ENCODE measurements at regions not wholly inside any gene's neighbourhood (a gene's known extent, or its start where the extent isn't known, plus 50 kb on each side); places are given as distances from the start of the nearest gene placed in this dataset.

DNA sequence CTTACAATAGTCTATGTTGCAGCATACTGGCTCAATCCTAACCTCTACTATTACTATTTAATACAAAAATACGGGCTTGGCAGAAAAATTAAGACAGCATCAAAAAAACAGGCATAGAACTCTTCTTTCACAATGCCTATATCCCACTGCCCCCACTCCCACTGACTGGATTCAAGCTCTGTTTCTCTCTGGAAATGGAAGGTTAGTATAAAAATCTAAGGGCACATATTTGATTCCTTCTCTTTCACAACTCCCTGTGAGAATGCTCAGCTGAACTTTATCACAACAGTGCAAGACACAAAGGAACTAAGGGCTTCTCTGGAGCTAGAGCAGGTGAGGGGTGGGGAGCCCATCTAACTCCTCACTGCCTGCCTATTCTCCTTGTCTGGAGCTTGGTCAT, 258.4 kb upstream of the FAM83B start:
- no peak overlapping the region for H3K27ac ChIP-seq
- TF ChIP-seq, protein P1, sequence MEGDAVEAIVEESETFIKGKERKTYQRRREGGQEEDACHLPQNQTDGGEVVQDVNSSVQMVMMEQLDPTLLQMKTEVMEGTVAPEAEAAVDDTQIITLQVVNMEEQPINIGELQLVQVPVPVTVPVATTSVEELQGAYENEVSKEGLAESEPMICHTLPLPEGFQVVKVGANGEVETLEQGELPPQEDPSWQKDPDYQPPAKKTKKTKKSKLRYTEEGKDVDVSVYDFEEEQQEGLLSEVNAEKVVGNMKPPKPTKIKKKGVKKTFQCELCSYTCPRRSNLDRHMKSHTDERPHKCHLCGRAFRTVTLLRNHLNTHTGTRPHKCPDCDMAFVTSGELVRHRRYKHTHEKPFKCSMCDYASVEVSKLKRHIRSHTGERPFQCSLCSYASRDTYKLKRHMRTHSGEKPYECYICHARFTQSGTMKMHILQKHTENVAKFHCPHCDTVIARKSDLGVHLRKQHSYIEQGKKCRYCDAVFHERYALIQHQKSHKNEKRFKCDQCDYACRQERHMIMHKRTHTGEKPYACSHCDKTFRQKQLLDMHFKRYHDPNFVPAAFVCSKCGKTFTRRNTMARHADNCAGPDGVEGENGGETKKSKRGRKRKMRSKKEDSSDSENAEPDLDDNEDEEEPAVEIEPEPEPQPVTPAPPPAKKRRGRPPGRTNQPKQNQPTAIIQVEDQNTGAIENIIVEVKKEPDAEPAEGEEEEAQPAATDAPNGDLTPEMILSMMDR (conservative IDR thresholded peaks at IDR 0.05) = no peak

DNA sequence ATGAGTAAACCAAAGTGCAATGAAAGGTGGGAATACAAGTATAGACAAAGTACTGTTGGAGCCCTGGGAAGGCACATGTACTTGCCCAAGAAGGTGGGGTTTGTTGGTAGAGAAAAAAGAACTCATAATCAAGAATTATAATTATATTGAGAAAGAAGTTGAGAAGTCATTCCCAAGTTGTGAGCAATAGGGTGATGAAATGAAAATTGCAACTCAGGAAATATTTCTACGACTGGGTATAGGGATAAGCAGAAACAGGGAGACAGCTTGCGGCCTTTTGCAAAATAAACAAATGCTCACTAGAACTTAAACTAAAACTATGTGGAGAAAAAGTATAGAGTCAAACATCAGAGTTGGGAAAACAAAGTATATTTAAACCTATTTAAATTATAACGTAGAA, 250.7 kb upstream of the FAM83B start:
- TF ChIP-seq, protein P1 (conservative IDR thresholded peaks at IDR 0.05) = no peak
- no peak overlapping the region for H3K27ac ChIP-seq

DNA sequence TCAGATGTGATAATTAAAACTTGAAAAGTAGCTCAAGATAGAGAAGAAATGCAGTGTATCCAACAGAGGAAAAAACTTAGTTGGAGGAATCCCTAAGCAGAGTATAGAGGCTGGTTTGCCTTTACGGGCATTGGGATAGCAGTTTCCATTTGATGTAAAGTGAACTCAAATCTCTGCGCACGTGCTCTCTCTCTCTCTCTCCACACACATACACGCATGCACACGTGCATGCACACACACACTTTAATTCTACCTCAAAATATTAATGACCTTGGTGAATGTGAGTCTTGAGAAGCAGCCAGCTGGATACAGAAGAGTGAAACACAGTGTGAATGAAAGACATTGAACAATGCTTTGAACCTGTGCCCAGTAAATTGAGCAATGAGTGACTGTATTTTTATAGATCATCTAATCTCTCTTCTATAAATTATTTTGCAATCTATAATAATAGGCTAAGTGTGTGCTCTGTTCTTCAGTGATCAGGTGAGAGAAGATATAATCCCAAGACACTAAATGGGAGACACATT, 247.7 kb upstream of the FAM83B start:
- H3K27ac ChIP-seq = no peak overlapping the region
- TF ChIP-seq, protein P1 (conservative IDR thresholded peaks at IDR 0.05) = no peak

DNA sequence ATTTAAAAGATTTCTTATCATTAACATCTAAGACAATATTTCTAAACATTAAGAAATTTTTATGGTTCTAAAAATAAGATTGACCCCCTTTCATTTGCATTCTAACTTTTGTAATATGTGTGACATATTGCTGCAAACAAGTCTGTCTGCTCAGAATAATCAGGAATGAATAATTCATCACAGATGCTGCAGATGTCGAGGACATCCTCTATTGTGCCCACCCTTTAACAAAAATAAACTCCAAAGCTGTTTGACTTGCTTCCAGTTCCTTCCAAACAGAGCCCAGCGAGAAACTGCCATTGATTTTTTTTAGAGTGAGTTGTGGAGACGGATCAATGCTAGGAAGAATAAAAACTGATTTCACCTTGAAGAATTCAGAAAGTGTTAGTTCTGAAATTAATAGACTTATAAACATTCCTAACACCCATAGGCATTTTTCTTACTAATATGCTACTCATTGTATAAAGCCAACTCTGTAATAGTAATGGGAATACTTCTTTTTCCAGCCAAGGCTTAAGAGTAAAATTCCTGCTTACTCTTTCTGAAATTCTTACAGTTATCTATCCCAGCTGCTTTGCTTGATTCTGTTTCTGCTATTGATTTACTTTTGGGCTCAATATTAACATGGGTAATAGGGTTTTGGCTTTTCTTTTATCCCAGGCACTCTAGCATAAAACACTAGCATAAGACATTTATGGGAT, 244.8 kb upstream of the FAM83B start:
- TF ChIP-seq, protein P1 (conservative IDR thresholded peaks at IDR 0.05) = no peak
- H3K27ac ChIP-seq = no peak overlapping the region

DNA sequence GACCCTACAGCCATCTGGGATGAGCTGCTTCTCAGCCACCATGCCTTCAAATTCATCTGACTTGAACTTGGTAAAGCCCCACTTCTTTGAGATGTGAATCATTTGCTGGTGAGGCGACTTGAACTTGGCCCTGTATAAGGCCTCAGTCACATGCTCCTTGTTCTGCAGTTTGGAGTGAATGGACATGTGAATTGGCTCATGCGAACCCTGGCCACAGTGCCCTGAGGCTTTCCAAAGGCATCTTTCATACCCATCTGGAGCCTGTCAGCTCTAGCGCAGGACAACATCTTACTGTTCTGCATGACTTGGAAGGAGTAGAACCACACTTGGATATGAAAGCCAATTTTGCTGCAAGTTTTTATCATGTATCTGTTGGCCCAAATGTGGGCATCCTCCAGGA, 244.0 kb upstream of the FAM83B start:
- TF ChIP-seq, protein P1 (conservative IDR thresholded peaks at IDR 0.05) = no peak
- H3K27ac ChIP-seq = no peak overlapping the region

DNA sequence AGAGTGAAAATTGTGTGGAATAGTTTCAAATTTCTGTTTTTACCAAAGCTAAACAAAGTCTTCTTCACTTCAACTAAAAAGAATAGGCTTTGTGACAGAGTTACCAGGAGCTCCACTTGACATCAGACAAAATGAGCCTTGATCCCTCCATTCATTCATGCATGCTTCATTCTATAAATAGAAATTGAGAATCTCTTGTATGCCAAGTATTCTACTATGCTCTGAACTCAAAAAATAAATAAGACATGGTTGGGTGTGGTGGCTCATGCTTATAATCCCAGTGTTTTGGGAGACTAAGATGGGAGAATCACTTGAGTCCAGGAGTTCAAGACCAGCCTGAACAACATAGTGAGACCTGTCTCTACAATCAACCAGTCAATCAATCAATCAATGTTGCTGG, 236.6 kb upstream of the FAM83B start:
- TF ChIP-seq, protein P1 (conservative IDR thresholded peaks at IDR 0.05) = no peak
- H3K27ac ChIP-seq = no peak overlapping the region

DNA sequence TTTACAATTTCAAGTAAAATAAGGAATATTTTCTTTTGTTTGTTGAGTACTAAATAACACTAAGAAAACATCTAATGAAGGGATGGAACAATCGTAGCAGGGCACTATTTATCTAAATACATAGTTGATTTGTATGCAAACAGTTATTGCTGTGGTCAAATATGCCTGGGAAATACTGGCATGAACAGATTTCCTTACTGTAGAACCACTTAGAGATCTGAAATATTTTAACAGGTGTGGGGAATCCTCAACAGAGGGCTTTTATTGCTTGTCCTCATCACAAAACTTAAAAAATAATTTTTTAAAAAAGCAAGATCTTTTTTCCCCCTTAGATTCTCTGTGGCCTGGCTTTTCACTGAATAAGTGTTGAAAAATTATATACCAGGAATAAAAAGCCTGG, 233.0 kb upstream of the FAM83B start:
- TF ChIP-seq, protein P1 (conservative IDR thresholded peaks at IDR 0.05) = no peak
- H3K27ac ChIP-seq = no peak overlapping the region
